ENCODE measurements at regions not wholly inside any gene's neighbourhood (a gene's known extent, or its start where the extent isn't known, plus 50 kb on each side); places are given as distances from the start of the nearest gene placed in this dataset.

DNA sequence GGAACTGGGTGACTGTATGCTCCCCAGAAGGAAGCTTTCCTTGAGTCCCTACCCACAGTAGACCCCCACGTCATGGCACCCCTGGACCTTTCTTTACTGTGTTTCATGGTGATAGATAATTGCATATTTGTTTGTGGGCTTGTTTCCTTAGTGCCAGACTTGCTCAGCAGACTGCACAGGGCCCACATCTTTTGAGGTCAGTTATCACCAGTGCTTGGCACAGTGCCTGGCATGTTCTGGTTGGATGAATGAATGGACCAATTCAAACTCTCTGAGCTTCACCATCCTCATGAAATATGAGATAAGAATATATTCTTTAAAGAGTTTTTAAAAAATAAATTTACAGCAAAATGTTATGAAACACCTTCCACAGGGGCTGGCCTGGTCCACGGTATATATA, 78.4 kb upstream of the EMX2 start:
- DNase-seq (ENCODE audit: low read depth): no peak
- H3K4me3 ChIP-seq (ENCODE audit: low read depth, low read length): no peak overlapping the region
- TF ChIP-seq, protein P1, sequence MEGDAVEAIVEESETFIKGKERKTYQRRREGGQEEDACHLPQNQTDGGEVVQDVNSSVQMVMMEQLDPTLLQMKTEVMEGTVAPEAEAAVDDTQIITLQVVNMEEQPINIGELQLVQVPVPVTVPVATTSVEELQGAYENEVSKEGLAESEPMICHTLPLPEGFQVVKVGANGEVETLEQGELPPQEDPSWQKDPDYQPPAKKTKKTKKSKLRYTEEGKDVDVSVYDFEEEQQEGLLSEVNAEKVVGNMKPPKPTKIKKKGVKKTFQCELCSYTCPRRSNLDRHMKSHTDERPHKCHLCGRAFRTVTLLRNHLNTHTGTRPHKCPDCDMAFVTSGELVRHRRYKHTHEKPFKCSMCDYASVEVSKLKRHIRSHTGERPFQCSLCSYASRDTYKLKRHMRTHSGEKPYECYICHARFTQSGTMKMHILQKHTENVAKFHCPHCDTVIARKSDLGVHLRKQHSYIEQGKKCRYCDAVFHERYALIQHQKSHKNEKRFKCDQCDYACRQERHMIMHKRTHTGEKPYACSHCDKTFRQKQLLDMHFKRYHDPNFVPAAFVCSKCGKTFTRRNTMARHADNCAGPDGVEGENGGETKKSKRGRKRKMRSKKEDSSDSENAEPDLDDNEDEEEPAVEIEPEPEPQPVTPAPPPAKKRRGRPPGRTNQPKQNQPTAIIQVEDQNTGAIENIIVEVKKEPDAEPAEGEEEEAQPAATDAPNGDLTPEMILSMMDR (conservative IDR thresholded peaks at IDR 0.05; ENCODE audit: low read depth, low read length): no peak

DNA sequence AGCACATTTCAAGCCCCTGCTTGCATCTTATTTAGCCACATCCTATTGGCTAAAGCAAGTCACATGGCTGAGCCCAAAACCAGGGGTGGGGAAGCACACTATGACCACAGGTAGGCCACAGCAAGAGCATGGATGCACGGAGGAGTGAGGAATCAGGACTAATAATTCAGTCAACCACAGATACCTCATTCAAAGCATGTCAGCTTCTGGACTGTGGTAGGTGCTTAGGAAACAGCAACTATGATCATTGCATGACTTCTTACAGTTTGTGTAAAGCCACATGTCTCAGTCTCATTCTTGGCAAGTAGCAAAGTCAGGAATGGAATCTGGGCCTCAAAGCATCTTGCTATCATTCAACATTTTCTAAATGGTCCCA, 79.0 kb upstream of the EMX2 start:
- TF ChIP-seq, protein P1 (conservative IDR thresholded peaks at IDR 0.05; ENCODE audit: low read depth, low read length): no peak
- DNase-seq (ENCODE audit: low read depth): no peak
- no peak overlapping the region for H3K4me3 ChIP-seq (ENCODE audit: low read depth, low read length)

DNA sequence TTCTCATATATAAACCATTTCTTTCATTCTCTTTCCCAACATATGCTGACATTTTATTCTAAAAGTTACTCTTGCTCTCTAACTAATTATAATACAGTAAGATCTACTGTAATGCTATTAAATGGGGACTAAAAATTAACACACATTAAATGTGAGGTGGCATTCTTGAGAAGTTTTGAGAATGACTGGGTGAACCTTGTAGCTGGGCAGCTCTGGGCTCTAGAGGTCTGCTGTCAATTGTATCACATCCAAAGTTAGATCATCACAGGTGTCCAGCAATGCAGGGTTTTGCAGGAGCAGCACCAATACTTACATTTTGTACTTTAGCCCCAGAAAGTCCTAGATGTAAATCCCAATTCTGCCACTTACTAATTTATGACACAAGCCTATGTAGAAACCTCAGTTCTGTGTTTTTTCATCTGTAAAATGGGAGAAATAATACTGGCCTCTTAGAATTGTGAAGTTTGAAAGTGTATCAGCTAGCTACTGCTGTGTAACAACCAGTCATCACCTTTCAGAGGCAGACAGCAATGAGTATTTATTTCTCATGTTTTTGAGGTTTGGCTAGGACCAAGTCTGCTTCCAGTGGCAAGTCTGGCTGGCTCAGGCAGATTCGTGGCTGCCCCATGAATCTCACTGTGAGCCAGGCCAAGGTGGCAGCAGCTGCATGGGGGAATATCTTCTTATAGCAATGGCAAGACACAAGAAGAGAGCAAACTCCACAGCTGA, 79.6 kb upstream of the EMX2 start:
- no peak overlapping the region for H3K4me3 ChIP-seq (ENCODE audit: low read depth, low read length)
- DNase-seq (ENCODE audit: low read depth): no peak
- TF ChIP-seq, protein P1 (conservative IDR thresholded peaks at IDR 0.05; ENCODE audit: low read depth, low read length): no peak

DNA sequence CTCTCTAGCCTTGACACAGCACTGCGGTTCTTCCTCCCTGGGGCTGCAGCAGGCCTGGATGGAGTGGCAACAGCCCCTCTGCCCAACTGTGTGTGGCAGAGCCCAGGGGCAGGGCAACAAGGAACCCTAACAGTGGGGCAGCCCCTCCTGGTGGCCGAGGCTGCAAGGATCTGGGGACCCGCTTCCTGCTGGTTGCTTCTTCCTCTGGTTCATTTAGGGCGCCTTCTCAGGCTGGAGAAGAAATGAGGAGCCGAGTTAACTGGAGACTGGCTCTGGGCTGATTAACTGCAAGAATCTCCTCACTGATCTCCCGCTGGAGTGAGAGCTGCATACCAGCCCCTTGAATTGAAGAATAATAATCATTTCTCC, 80.1 kb upstream of the EMX2 start:
- H3K4me3 ChIP-seq (ENCODE audit: low read depth, low read length): no peak overlapping the region
- TF ChIP-seq, protein P1 (conservative IDR thresholded peaks at IDR 0.05; ENCODE audit: low read depth, low read length): peak; percentile 43
- DNase-seq (ENCODE audit: low read depth): no peak

DNA sequence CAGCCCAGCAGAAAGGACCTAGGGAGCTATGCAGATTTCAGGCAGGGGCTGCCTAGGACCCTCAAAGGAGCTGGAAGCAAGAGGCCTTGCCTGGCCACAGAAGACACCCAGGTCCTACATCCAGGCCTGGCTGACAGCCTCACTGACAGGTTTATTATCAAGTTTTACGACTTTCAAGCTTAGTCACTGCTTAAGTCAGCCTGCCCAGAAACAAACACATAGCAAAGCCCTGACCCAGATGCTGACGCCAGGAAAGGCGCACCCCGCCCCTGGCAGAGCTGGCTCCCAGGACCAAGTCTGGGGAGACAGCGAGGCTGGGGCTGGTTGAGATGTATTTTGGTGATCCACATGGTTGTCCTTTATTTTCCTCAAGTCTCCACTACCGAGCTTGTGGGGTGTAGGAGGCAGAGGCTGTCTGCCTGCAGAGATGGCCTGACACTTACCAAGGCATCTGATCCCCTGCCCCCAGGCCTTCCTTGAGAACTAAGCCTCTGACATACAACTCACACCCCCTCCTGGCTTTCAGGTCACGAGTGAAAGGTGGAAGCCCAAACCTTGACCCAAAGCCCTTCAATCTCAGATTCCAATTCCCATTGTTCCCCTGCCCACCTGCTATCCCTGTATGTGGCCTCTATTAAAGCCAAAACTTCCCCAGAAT, 80.7 kb upstream of the EMX2 start:
- DNase-seq (ENCODE audit: low read depth): peak; percentile 88
- no peak overlapping the region for H3K4me3 ChIP-seq (ENCODE audit: low read depth, low read length)
- TF ChIP-seq, protein P1 (conservative IDR thresholded peaks at IDR 0.05; ENCODE audit: low read depth, low read length): no peak

DNA sequence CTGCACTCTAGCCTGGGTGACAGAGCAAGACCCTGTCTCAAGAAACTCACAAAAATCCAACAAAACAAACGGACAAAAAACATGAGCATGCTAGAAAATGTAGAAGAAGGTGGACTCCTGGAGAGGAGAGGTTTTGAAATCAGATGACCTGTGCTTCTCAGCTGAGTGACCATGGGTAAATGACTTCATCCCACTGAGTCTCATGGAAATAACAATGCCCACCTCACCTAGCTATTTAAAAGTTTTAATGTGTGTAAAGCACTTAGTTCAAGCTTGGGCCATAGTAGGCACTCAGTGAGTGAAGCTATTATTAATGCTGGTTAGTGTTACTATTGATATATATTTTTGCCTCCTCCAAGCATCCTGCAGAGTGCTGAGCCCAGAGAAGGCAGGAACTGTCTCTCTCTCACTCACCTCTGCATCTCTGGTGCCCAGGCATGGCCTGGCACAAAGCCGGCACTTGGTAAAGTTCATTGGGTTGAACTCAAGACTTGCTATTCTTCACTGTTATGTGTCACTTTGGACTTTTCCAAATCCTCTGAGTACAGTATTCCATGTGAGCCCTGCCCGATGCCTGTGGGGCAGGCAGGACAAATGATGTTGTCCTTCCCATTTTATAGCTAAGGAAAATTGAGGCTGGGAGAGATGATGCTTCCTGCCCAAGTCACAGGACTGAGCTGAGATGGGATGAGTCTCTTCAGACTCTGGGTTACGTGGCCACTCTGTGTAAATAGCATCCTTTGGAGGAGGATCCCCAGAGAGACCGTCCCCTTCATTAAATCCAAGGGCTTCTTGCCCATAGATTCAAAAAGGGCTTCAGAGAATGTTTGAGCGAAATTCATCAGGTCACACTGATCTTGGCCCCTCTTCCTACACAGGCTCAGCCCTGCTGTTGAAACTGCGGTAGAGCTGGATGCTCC, 81.4 kb upstream of the EMX2 start:
- H3K4me3 ChIP-seq (ENCODE audit: low read depth, low read length): no peak overlapping the region
- TF ChIP-seq, protein P1 (conservative IDR thresholded peaks at IDR 0.05; ENCODE audit: low read depth, low read length): no peak
- DNase-seq (ENCODE audit: low read depth): peak; percentile 86

Measured in epithelial cell of proximal tubule (primary cell).